Right forelimb (tissue), 1 donor: ENCODE measurements at regions not wholly inside any gene's neighbourhood (a gene's known extent, or its start where the extent isn't known, plus 50 kb on each side); places are given as distances from the start of the nearest gene placed in this dataset.

Experiments
- DNase-seq: peaks from one replicate; pipeline ENCODE4 v3.0.0-alpha.2; 2018

DNA sequence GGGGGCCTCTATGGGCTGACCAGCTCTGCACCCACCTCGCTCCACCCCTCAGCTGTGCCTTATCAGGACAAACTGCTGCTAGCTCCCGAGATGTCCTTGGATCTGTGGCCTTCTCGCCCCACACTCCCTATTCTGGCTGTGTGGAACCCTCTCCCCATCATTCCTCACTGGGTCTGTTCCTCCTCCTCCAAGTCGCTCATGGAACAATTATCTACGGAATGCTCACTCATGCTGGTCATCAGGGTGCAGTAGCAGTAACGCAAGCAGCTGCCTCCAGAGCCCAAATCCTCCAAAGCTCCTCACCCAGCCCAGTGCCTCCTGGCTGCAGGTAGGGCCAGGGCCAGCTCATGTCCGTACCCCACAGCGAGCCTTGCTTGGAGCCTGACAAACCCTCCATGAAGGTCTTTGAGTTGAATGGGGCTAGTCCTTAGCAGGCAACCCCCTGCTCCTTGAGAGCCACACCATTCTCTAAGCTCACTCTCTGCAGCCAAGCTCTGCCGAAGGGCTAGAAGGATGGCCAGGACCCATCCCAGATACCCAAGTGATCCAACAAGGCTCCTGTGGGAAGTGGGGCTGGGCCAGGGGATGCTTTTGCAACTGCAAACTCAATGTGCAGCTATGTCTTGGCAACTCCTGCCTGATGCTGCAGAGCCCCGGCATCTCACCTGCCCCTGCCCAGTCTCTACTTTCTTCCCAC, 977.8 kb downstream of the TBC1D22A start:
- no peak for DNase-seq

DNA sequence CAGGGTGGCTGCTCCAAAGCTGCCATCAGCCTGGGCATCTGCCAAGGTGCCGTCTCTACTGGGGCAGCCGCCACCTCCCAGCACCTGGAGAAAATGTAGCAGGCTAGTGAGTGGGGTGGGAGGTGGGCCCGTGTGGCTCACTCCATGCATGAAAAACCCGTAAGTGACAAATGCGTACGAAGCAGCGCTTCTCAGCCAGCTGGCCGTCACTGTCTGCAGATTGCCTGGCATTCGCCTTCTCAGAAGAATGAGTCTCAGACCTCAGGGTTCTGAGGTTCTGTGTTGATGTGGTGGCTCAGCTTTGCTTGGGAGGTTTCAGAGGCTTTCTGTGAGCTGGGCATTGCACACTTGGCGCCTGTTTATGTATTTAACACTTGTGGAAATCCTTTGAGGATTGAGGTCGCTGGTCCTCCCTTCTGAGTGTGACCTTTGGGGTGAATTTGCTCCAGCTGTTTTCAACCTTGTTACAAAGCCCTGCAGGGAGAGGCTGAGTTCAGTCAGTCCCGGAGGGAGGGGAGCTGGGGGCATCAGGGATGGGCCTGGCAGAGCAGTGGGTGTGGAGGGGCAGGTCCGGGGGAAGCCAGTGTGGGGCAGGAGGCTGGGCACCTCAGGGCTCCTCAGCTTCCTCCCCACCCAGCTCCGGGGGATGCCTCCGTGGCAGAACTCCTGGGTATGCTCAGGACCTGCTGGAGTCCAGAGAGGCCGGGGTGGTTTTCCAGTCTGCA, 977.0 kb downstream of the TBC1D22A start:
- DNase-seq, result no peak

DNA sequence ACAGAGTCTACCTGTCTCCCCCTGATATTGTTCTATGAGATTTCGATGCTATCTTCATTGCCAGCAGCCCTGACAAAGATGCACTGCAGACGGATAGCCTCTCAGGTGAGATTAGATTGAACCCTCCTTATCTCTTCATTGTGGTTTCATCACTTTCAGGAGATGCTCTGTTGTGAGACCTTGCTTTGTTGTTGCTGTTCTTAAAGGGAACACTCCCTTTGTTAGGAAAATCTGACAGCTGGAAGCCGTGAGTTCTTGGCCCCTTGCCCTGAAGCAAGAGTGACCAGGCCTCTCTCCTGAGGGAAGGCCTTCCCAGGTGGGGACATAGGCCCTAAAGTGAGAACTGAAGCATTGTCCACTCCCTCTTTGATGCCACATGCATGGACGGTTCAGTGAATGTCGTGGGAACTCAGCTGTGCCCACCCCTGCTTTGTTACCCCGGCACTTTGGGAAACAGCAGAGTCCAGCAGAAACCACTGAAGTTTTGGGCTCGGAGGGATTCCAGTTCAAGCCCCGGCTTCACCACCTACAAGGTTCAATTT, 976.1 kb downstream of the TBC1D22A start:
- no peak for DNase-seq

DNA sequence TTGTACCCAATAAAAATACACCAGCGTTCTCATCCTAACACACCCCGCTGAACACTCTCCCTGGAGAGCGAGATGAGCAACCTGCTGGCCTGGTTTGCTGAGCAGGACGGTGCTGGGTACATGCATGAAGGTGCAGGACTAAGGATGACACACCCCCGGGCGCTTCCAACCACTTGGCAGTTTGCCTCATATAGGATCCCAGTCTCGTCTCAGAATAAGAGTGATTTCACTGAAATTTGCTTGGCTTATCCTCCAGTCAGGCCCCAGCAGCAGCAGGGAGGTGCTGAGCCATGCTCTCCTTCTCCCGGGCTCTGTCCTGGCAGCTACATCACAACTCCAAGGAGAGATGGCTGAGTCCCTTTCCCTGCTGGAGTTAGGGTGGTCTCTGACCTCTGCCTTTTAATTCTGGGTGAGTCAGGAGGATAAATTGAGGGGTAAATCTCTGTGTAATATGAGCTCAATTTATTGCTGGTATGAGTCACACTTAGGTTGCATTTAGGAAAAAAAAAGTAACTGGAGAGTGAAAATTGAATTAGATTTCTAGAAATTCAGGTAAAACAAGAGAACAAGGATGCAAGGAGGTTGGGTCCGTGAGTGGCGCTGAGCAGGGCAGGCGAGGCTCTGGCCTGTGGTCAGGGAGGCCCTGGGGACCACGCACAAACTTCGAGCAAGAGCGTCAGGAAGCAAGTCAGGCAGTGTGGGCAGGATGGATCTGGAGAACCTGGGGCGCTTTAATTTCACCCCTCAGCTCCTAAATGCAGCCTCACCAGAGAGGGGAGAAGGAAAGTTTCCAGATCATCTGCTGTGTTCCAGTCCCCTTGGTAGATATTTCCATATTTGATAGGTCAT, 974.0 kb downstream of the TBC1D22A start:
- DNase-seq, result no peak

DNA sequence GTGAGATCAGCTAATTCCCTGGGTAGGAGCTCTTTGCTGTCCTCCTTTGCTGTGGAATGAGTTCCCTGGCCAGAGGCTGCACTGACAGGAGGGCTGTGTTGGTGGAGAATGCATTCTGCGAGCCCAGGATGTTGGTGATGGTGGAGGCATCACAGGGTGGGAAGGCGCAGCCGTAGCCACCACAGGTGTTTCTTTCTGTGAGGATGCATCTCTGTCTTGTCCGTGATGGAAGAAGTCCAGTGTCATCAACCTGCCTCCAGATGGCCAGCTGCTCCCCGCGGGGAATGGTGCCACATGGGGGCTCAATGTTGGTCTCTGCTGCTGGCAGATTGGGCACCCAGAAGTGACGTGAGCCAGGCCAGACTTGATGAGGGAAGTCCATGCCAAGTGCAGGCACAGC, 972.1 kb downstream of the TBC1D22A start:
- DNase-seq, result no peak

DNA sequence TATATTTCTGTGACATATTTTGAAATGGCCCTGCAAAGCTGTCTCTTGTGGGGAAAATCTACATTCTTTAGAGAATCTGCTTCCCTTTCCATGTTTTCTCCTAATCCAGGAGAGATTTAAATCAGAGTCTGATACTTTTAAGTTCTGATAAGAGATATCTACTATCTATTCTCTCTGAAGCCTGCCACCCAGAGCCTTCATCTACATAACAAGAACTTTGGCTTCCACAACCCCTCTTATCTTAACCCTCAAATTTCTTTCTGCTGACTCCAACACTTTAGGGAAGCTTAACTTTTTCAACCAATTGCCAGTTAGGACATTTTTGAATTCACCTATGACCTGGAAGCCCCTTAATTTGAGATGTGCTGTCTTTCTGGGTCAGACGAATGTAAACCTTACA, 965.2 kb downstream of the TBC1D22A start:
- DNase-seq, result no peak

DNA sequence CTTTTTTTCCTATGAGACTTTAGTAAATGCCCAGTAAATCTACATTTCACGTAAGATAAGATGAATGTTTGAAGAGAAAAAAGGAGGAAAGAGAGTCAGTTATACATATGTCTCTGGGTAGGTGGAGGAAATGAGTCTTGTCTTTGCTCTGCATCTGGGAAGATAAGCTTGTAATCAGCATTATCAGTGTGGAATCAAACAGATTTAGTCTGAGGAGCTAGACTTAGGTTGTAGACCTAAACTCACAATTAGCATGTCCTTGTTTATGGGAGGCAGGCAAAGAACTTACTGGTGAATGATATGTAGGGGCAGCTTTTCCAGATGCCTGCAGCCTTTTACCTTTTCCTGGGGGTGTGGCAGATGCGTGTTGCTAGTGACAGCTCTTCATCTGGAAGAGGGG, 962.3 kb downstream of the TBC1D22A start:
- no peak for DNase-seq

DNA sequence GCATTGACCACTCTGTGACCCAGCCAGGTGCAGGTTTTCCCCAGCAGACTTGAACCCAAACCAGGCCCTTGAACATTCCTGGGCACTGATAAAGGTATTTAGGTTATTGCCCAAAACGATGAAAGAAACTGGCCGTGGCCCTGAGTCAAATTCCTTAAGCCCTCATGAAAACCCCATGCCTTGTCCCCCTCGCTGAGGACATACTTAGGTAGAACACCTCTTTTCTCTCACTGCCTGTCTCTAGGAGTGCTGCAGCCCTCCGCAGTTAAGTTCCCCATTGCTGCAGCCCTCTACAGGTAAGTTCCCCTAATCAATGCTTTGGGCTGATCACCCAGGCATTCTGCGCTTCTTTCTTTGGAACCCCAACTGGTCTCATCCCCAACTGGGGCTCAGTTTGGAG, 961.6 kb downstream of the TBC1D22A start:
- no peak for DNase-seq

DNA sequence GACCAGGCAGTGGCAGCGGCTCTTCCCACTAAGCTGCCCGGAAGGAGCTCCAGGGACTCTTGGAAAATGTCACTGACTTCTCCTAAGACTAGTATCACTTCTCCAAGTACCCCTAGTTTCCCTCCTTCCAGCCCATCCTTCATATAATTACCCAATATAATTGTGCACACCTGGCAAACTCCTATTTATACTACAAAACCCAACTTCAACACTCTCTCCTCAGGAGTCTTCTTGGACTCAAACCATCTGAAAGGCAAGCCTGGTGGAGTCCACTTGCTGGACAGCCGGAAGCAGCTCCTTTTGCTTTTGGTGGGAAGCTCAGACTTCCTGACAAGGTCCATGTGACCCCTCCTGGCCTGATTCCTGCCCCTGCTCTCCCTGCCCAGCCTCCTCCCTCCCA, 955.9 kb downstream of the TBC1D22A start:
- no peak for DNase-seq

DNA sequence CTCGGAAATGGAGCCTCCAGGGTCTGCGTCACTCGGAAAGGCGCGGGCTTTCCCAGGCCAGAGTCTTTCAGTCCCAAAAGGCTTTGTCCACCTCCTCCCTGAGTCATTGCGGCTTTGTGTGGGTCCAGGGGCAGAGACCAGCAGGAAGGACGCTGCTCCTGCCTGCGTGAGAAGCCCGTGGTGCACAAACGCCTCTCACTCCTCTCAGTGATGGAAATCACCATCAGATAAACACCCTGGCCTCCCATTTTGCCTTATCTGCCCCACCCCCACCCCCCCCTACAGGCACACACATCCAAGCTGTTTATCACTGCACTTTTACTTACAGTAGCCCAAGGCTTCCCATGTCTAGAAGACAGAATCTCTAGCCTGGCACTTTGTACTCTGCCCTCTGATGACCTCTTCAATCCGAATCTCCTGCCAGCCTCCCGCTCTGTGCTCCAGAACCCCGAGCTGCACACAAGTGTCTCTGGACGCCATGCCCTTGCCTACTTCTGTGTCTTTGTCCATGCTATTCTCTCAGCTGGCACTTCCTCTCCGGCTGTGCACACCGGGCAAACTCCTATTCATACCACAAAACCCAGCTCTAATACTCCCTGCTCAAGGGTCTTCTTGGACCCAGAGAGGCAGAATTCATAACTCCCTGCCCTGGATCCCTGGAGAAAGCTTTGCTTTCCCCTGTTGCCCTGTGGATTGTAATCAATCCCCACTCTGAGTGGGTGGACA, 954.6 kb downstream of the TBC1D22A start:
- no peak for DNase-seq

DNA sequence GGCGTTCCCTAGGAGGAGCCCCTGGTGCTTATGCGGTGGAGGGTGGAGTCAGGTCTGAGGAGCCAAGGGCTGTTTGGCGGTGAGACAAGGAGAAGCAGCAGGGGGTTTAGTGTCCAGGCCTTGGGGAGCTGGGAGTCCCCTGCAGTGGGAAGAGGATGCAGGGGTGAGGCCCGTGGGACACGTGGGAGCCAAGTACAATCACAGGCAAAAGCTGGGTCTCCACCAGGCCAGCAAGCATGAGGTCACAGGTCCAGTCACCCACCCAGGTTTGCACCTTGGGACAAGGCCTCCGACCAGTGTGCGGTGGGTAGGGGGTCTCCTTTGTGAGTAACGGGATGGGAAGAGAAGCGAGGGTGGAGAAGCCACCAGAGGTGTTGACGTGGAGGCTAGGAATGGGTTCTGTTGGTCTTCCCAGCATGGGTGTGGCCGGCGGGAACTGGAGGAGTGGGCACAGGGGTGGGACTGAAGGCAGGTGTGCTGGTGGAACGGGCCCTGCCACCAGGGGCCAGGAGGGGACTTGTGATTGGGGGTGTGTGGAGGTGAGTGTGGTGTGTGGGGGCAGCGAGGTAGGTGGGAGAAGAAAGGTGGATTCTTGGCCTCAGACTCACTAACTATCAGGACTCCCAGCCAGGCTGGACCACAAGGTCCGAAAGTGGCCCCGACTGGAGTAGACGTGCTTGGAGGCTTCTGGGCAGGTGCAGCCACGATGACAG, 953.6 kb downstream of the TBC1D22A start:
- no peak for DNase-seq

DNA sequence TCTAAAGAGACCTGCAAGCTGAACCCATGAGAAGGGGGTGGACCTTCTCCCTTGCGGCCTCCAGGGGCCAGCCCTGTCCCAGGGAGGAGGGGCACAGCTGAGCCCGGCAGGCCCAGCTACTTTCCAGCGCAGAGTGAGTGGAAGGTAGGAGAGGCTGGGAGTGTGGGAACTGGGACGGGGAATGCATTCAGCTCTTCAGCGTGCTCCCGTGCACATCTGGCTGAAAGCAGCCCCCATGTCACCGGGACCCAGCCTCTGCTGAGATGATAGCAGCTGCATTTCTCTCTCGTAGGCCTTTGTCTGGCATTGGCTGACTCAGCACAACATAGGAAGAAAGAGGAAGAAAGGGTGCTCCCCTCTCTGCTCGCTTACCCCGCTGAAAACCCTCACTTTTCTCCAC, 951.5 kb downstream of the TBC1D22A start:
- no peak for DNase-seq

DNA sequence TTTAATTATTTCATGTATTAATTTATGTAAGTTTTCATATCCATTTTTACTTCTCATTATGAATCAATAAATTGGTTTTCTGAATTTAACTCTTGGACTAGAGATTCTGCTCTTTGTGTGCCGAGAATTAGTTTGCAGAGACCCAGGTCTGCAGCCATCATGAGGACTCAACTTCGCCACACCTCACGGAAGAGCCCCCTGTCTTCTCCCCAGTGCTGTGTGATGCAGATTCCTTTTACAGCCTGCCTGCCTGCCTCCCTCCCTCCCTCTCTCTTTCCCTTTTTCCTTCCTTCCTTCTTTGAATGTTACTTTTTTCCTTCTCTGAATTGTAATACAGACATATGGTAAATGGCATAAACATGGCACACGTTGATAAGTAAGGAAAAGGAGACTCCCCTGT, 947.7 kb downstream of the TBC1D22A start:
- no peak for DNase-seq

DNA sequence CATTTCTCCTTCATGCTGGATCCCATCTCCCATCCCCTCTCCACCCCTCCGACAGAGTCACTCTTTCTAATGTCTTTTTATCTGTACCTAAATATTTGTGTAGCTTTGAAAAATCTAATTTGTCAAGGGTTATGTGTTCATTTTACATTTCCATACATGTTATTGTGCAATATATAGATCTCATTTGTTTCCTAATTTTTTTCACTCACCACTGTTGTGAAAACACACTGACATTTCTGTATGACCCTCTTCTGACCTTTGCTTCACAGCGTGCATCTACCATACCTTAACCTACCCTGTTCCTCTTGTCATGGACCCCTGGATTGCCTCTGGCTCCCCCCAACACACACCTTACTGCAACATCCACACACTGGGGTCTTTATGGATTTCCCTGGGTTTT, 942.9 kb downstream of the TBC1D22A start:
- no peak for DNase-seq

DNA sequence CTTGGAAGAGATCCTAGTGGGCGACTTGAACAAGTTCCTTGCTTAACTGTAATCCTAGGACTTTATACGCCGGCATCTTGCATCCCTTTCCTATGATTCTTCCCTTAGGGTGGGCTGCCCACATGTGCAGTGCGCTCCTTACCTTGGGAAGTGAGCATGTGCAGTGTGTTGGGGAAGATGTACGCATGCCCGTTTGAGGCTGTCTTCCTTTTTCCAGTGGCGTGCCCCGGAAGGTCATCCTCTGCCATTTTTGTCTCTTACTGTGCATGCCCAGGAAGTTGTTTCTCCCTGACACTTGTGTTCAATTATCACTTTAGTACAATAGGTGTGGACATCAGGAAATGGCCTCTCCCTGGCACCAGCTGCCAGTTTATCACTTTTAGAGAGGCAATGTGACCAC, 936.5 kb downstream of the TBC1D22A start:
- DNase-seq, result no peak

DNA sequence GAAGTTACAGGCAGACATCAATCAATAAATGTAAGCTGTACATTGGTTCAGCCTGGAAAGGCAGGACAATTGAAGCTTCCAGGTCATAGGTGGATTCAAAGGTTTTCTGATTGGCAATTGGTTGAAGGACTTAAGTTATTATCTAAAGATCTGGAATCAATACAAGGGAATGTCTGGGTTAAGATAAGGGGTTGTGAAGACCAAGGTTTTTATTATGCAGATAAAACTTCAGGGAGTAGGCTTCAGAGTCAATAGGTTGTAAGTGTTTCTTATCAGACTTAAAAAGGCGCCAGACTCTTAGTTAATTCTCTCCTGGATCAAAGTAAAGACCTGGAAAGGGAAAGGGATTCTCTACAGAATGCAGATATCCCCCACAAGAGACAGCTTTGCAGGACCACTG, 935.4 kb downstream of the TBC1D22A start:
- no peak for DNase-seq

DNA sequence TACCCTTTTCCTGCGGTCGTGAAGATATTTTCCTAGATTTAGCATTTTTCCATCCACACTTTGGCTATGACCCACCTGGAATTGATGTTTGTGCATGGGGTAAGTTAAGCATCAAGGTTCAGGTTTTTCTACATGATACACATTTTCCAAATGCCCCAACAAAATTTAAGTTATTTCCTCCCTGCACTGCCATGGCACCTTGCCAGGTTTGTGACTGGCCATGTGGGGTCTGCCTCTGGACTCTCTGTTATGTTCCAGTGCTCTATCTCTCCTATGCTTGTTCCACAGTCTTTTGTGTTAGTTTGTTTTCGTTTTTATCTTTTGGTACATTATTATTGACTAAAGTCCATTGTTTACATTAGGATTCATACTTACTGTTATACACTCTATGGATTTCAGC, 934.3 kb downstream of the TBC1D22A start:
- DNase-seq, result no peak

DNA sequence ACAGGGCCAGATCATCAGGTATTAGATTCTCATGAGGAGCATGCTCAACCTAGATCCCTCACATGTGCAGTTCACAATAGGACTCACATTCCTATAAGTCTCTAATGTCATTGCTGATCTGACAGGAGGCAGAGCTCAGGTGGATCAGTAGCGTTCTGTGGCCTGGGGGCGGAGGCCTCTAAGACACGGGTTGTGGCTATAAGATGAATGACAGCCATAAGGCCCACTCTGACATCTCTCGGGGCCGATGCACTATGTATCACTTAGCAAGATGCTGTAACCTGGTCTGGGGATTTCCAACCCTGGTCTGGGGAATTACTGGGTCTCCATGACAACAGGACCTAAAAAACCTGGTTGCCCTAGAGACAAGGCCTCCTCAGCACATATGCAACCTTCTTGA, 932.7 kb downstream of the TBC1D22A start:
- DNase-seq, result no peak

DNA sequence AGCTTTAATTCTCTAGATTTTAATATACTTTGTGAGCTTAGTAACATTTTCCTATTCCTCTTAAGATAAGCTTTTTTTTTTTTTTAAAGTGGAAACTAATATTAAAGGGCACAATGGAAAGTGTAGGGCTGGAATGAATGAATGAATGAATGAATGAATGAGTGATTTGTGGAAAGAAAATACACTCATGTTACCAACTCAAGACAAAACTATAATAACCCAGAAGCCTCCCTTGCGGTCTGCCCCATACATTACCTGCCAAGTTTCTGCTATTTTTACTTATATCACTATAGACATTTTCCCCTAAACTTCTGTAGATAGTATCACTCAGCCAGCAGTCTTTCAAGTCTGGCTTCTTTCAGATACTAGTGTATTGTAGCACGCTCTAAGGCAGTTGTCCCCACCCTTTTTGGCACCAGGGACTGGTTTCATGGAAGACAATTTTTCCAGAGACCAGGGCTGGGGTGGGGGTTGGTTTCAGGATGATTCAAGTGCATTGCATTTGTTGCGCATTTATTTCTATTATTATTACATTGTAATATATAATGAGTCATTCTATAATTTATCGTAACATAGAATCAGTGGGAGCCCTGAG, 932.2 kb downstream of the TBC1D22A start:
- no peak for DNase-seq

DNA sequence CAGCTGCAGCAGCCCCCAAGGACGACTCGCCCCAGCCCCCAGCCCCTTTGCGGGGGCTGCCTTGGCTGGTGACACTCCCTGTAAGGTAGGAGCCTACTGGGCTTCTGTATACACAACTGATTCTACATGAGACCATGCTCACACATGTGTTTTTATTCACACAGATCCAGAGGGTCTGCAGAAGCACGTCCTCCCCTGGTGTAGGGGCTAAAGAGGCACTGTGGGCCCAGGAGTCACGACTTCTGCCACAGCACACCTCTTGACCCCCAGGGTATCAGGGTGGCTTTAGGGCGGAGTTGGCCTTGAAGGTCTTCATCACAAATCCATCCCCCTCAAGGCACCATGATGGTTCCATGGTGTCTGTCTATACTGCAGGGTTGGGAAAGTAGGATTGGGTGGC, 931.2 kb downstream of the TBC1D22A start:
- DNase-seq, result no peak

DNA sequence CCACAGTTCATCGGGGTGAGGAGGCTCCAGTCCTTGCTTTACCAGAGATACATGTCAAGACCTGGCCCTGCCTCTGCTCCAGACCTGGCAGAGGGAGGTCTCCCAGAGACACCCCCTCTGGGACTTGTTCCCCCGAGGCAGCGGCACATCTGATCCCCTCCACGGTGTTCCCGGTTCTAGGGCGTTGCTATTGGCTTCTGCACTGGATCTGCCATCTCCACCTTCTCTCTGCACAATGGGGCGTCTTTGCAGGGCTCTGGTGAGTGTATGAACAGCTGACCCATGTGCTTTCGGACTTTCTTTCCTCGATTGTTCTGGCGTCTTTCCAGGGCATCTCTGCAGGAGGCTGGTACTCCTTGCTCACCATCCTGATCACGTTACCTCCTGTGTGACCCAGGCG, 930.4 kb downstream of the TBC1D22A start:
- DNase-seq, result no peak
